HL-60 (cell line): ENCODE measurements at regions not wholly inside any gene's neighbourhood (a gene's known extent, or its start where the extent isn't known, plus 50 kb on each side); places are given as distances from the start of the nearest gene placed in this dataset.

Experiments used
- DNase-seq, 2 experiments: peaks; one replicate each; pipeline ENCODE4 v3.0.0-alpha.2; 2010 to 2020; ENCODE audit warnings: low read depth in 1 of 2, low spot score in 1 of 2
- H3K27ac ChIP-seq: fragments of 250-450 bp; sonication (Bioruptor Pico); replicated peaks from 2 replicates; pipeline ENCODE4 v1.5.1; 2020; ENCODE audit warnings: mild to moderate bottlenecking, moderate library complexity
- H3K27me3 ChIP-seq: fragments of 250-450 bp; sonication (Bioruptor Pico); 2 replicates; pipeline ENCODE4 v1.5.1; 2021; ENCODE audit warnings: mild to moderate bottlenecking, moderate library complexity; ENCODE audit not compliant: insufficient read depth, poor library complexity, severe bottlenecking
- H3K4me3 ChIP-seq: replicated peaks from 2 replicates; pipeline ENCODE4 v1.5.1; 2011; ENCODE audit warnings: mild to moderate bottlenecking, control low read depth, low read length; ENCODE audit not compliant: insufficient read depth
- GABPA ChIP-seq: IDR thresholded peaks from 2 replicates; pipeline ENCODE4 v1.6.1; 2012; ENCODE audit warnings: low read depth
- POLR2AphosphoS5 ChIP-seq: IDR thresholded peaks from 2 replicates; pipeline ENCODE4 v1.6.1; 2012; ENCODE audit warnings: low read depth
- REST ChIP-seq: IDR thresholded peaks from 2 replicates; pipeline ENCODE4 v1.6.1; 2012; ENCODE audit warnings: low read depth; ENCODE audit not compliant: insufficient replicate concordance
- SPI1 ChIP-seq: IDR thresholded peaks from 2 replicates; pipeline ENCODE4 v1.6.1; 2012; ENCODE audit warnings: low read depth, mild to moderate bottlenecking, borderline replicate concordance
- TF ChIP-seq, protein P1 (sequence below): IDR thresholded peaks from one replicate; pipeline ENCODE4 v1.5.1; 2011; ENCODE audit warnings: low read length, control low read depth, inconsistent platforms; ENCODE audit not compliant: insufficient read depth

GRCh38 chr2:156727867-156728266, 291.7 kb downstream of the GPD2 start:
- Histone ChIP-seq H3K27me3 (no peaks in the 10 kb centered on the region), H3K27ac (no peak overlapping the region), H3K4me3 (no peak overlapping the region)
- TF ChIP-seq, protein P1, sequence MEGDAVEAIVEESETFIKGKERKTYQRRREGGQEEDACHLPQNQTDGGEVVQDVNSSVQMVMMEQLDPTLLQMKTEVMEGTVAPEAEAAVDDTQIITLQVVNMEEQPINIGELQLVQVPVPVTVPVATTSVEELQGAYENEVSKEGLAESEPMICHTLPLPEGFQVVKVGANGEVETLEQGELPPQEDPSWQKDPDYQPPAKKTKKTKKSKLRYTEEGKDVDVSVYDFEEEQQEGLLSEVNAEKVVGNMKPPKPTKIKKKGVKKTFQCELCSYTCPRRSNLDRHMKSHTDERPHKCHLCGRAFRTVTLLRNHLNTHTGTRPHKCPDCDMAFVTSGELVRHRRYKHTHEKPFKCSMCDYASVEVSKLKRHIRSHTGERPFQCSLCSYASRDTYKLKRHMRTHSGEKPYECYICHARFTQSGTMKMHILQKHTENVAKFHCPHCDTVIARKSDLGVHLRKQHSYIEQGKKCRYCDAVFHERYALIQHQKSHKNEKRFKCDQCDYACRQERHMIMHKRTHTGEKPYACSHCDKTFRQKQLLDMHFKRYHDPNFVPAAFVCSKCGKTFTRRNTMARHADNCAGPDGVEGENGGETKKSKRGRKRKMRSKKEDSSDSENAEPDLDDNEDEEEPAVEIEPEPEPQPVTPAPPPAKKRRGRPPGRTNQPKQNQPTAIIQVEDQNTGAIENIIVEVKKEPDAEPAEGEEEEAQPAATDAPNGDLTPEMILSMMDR, result no peak
- TF ChIP-seq SPI1, result no peak
- TF ChIP-seq POLR2AphosphoS5, result no peak
- TF ChIP-seq REST, result no peak
- DNase-seq, result no peak

- H3K27ac ChIP-seq, result no peak overlapping the region
- no peaks in the 10 kb centered on the region for H3K27me3 ChIP-seq
- TF ChIP-seq POLR2AphosphoS5 (no peak), REST (no peak)
- TF ChIP-seq, protein P1, result no peak
- no peak overlapping the region for H3K4me3 ChIP-seq
- no peak for DNase-seq
These were observed 292.1 kb downstream of the GPD2 start for GRCh38 chr2:156728328-156728727.

- Histone ChIP-seq H3K27me3 (no peaks in the 10 kb centered on the region), H3K27ac (no peak overlapping the region), H3K4me3 (no peak overlapping the region)
- DNase-seq, result no peak
- TF ChIP-seq, protein P1, result no peak
- TF ChIP-seq SPI1 (no peak), REST (no peak), GABPA (no peak), POLR2AphosphoS5 (no peak)
These were observed 295.3 kb downstream of the GPD2 start for GRCh38 chr2:156731506-156731905.
